ENCODE measurements at regions not wholly inside any gene's neighbourhood (a gene's known extent, or its start where the extent isn't known, plus 50 kb on each side); places are given as distances from the start of the nearest gene placed in this dataset.

DNA sequence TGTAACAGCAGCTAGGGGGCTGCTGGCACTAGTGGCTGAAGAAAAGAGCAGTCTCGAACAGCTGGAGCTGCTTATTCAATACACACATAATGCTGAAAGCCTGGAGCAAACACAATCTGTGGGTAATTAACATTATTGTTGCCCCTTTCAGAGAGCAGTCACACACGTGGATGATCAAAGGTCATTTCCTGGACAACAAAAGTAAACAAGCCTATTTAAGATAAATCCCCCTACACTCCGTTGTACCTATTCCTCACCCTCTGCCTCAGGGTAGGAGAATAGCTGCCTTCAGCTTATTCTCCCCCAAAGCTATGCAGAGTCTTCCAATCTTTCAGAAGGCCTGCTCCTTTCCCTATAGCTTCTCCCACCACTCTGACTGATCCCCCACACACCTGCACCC is 803.9 kb downstream of the C4orf33 start:
- DNase-seq (ENCODE audit: low spot score), result no peak

- DNase-seq (ENCODE audit: low spot score), result no peak
These were observed 804.5 kb downstream of the C4orf33 start for GRCh38 chr4:129900430-129900953.

GRCh38 chr4:129901205-129901604 is 805.3 kb downstream of the C4orf33 start:
- DNase-seq (ENCODE audit: low spot score), result no peak

DNA sequence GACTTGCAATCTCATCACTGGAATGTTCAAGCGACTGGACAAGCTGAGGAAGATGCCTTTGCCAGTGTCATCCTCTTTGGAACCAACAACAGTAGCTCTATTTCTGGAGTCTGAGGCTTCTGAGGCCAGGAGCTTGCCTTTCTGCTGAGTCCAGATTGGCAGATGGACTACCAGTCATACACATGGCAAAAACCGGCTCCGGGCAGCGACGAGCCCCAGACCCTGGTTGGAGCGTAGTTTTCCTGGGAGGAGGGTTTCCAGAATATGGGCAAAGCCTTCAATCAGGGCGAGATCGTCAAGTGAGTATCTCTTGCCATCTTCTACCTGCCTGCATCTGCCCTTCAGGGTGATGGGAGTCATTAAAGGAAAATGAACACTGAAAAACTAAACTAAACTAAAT is 807.9 kb downstream of the C4orf33 start:
- no peak for DNase-seq (ENCODE audit: low spot score)

GRCh38 chr4:129905256-129905655 is 809.3 kb downstream of the C4orf33 start:
- no peak for DNase-seq (ENCODE audit: low spot score)

DNA sequence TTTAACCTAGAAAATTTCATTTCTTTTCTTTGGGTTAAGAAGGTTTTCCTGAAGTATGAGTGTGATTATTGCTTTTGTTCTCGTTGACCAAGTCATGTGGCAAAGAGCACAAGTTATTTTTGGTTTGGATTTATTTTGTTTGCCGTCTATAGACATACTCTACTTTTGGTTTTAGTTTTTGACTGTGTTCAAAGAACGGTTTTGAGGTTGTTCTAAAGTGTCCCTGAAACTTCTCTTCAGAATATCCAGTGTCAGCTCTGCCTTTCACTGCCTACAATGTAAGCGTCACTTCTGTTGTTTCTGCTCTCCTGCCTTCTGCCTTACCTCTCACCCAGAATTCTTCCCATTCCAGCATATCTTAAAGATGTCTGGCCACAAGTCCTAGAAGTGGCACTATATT is 812.2 kb downstream of the C4orf33 start:
- no peak for DNase-seq (ENCODE audit: low spot score)

DNA sequence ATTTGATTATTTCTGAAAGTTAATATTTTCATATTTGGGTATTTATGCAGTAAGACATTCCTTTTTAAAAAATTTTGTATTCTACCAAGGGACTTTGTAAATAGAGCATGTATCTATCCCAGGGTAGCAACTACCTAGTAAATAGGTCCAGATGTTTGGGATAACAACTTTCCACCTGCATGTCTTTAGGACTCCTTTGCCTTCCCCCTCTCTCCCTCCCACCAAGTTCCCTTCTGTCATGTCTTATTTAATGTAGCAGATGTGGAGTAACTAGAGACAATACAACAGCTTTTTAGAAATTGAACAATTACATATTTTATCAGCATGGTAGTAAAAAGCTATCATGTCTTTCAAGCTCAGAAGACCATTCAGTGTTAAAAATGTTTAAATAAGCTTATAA is 821.0 kb downstream of the C4orf33 start:
- no peak for DNase-seq (ENCODE audit: low spot score)

GRCh38 chr4:129917651-129918050 is 821.7 kb downstream of the C4orf33 start:
- DNase-seq (ENCODE audit: low spot score), result no peak

GRCh38 chr4:129926936-129927335 is 831.0 kb downstream of the C4orf33 start:
- DNase-seq (ENCODE audit: low spot score), result peak; percentile 4

GRCh38 chr4:129929052-129929451 is 833.1 kb downstream of the C4orf33 start:
- DNase-seq (ENCODE audit: low spot score), result peak; percentile 6

GRCh38 chr4:129929984-129930383 is 834.0 kb downstream of the C4orf33 start:
- DNase-seq (ENCODE audit: low spot score), result no peak

DNA sequence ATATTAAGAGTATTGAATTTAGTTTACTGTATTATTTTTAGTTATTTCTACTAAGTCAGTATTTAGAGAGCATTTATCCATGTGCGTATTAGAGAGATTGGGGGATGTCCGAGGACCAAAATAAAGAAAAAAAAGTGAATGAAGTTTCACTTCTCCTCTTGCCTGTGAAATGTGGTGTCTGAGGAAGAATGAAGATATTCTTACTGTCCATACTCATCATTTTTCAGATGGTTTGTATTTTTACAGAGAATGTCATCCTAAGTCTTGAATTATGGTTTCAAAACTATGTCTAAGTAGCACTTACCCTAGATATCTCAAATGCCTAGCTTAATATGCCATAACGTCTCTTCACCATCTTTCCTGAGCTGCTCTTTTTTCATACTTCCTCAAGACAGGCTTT is 854.3 kb downstream of the C4orf33 start:
- DNase-seq (ENCODE audit: low spot score), result no peak

GRCh38 chr4:129966175-129966574 is 870.2 kb downstream of the C4orf33 start:
- no peak for DNase-seq (ENCODE audit: low spot score)

- DNase-seq (ENCODE audit: low spot score), result no peak
These were observed 872.4 kb downstream of the C4orf33 start for GRCh38 chr4:129968366-129968765.

- no peak for DNase-seq (ENCODE audit: low spot score)
These were observed 872.8 kb downstream of the C4orf33 start for GRCh38 chr4:129968778-129969177.

- no peak for DNase-seq (ENCODE audit: low spot score)
These were observed 874.8 kb downstream of the C4orf33 start for GRCh38 chr4:129970801-129971200.

DNA sequence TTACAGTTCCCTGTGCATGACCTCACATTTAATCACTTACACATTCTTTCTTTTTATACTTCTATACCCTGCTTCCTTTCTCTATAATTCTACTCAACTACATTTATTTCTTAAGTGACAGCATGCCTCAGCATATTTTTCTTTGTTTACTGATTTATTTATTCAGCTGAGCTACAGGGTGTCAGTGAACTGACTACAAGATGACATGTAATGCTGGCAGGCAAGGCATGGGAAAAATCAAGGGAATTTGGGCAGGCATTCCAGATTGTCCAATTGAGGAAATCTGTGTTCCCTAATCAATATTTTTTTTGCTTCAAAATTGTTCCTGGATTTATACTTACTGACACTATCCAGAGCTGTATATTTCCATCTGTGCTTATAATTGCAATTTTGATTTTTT is 875.5 kb downstream of the C4orf33 start:
- DNase-seq (ENCODE audit: low spot score), result no peak

GRCh38 chr4:129972257-129972656 is 876.3 kb downstream of the C4orf33 start:
- DNase-seq (ENCODE audit: low spot score), result no peak

DNA sequence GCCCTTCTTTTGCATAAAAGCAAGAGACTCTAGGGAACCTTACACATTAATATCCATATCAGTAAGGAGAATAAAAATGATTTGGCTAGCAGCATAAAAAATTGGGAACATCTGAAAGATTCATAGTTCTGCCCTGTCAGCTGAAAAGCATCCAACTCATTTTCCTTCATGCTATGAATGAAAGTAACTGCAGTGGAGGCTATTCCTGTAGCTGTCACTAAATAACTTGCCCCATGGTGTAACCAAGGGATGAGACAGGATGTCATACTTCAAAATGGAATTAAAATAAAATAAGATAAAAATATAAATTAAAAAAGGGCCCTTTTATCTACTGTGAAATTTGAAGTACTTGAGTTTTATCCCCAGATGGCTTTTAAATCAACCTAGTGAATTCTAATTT is 878.8 kb downstream of the C4orf33 start:
- DNase-seq (ENCODE audit: low spot score), result no peak

DNA sequence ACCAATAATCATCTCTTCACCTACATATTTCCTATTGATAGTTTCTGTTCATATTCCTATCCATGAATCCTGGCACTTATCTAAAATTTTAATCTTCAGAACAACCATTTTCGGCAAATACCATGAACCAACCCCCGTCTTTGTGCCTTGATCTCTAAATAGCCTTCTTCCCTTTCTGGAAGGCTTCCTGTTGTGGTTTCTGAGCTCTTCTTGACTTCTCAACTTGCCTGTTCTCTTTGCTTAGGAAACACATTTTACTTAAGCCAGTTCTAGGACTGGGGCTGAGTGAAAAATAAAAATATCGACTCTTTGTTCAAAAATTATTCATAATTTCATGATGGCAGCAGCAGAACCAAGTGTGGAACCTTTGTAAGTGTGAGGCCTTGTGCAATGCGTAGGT is 882.4 kb downstream of the C4orf33 start:
- DNase-seq (ENCODE audit: low spot score), result peak; percentile 15

DNA sequence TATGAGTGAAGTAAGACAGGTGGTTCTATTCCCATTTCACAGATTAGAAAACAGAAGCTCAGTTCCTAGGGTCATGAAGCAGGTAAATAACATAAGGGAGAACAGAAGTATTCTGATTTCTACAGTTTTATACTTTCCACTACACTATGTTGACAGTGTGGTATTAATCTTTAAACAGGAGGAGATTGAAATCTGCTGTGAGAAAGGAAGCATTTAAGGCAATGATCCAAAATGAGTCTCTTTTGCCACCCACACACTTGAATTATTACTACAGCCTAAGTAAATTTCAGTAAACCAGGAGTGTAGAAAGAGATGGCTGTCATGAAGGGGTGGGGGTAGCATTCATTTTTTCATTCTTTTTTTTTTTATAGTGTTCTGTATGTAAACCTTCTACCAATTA is 893.0 kb downstream of the C4orf33 start:
- DNase-seq (ENCODE audit: low spot score), result no peak

DNA sequence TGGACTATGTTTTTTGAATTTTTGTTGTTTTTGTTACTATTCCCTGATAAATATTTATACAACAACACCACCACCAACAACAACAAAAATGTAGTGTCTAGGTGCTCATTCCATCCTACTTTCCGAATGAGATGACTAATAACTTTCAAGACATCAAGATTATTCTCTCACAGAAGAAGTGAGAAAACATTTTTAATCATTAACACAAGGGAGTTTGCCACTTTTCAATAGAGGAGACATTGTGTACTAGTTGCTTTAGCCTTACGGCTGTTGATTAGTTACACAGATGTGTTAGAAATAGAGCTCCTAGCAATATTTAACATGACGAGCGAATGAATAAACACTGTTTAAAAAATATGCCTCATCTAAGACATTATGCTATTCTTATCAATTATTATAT is 898.8 kb downstream of the C4orf33 start:
- no peak for DNase-seq (ENCODE audit: low spot score)

GRCh38 chr4:129998436-129999150 is 902.6 kb downstream of the C4orf33 start:
- no peak for DNase-seq (ENCODE audit: low spot score)

DNA sequence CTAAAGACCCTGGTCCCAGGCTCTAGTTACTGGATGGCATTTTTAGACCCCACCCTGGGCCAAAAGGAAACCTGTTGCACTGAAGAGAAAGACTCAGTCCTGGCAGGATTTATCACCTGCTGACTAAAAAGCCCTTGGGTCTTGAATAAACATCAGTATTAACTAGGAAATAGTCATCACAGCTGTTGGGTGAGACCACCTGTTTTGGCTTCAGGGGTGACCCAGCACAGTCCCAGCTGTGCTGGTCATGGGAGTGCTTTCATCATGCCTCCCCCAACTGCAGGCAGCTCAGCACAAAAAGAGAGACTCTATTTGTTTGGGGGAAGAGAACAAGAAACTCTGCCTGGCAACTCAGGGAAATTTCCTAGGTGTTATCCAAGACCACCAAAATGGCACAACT is 903.2 kb downstream of the C4orf33 start:
- DNase-seq (ENCODE audit: low spot score), result no peak
